Osteocyte (in vitro differentiated cells): ENCODE measurements at regions not wholly inside any gene's neighbourhood (a gene's known extent, or its start where the extent isn't known, plus 50 kb on each side); places are given as distances from the start of the nearest gene placed in this dataset.

Experiments
- DNase-seq: peaks from one replicate; pipeline ENCODE4 v3.0.0; 2021; ENCODE audit warnings: mixed read lengths; ENCODE audit not compliant: unreplicated experiment; ENCODE audit errors: extremely low spot score
- H3K27ac Mint-ChIP-seq: one replicate; pipeline ENCODE4 v1.8.0; 2021; ENCODE audit warnings: mild to moderate bottlenecking, mixed read lengths; ENCODE audit not compliant: unreplicated experiment
- H3K27me3 Mint-ChIP-seq: one replicate; pipeline ENCODE4 v1.8.0; 2021; ENCODE audit warnings: mixed read lengths; ENCODE audit not compliant: unreplicated experiment
- H3K36me3 Mint-ChIP-seq: one replicate; pipeline ENCODE4 v1.8.0; 2021; ENCODE audit warnings: mixed read lengths; ENCODE audit not compliant: unreplicated experiment
- H3K4me1 Mint-ChIP-seq: one replicate; pipeline ENCODE4 v1.8.0; 2021; ENCODE audit warnings: mixed read lengths; ENCODE audit not compliant: unreplicated experiment
- H3K4me3 Mint-ChIP-seq: one replicate; pipeline ENCODE4 v1.8.0; 2021; ENCODE audit warnings: mild to moderate bottlenecking, moderate library complexity, mixed read lengths; ENCODE audit not compliant: unreplicated experiment
- H3K9me3 Mint-ChIP-seq: one replicate; pipeline ENCODE4 v1.8.0; 2021; ENCODE audit warnings: mixed read lengths; ENCODE audit not compliant: unreplicated experiment
- CTCF ChIP-seq: fragments of 200-600 bp; sonication (generic); IDR thresholded peaks from 2 replicates; pipeline ENCODE4 v1.5.0; 2021; ENCODE audit warnings: antibody characterized with exemption, mild to moderate bottlenecking, moderate library complexity

GRCh38 chr18:38042211-38042890 lies 476.8 kb upstream of the CELF4 start:
- Mint-ChIP-seq H3K4me1 (no peaks in the 10 kb centered on the region), H3K4me3 (no peak overlapping the region), H3K36me3 (no peaks in the 10 kb centered on the region), H3K9me3 (no peaks in the 10 kb centered on the region), H3K27ac (no peak overlapping the region), H3K27me3 (no peaks in the 10 kb centered on the region)
- no peak for DNase-seq
- no peak for TF ChIP-seq CTCF

- no peak overlapping the region for H3K27ac Mint-ChIP-seq
- no peaks in the 10 kb centered on the region for H3K9me3 Mint-ChIP-seq
- DNase-seq, result no peak
- H3K27me3 Mint-ChIP-seq, result no peaks in the 10 kb centered on the region
- no peak overlapping the region for H3K4me3 Mint-ChIP-seq
- no peak for TF ChIP-seq CTCF
- H3K4me1 Mint-ChIP-seq, result no peaks in the 10 kb centered on the region
- no peaks in the 10 kb centered on the region for H3K36me3 Mint-ChIP-seq
Measured at GRCh38 chr18:38038242-38038641, 472.6 kb upstream of the CELF4 start.

- DNase-seq, result no peak
- Mint-ChIP-seq H3K36me3 (no peaks in the 10 kb centered on the region), H3K27ac (no peak overlapping the region), H3K4me1 (no peaks in the 10 kb centered on the region), H3K4me3 (no peak overlapping the region), H3K27me3 (no peaks in the 10 kb centered on the region), H3K9me3 (no peaks in the 10 kb centered on the region)
- TF ChIP-seq CTCF, result no peak
Measured at GRCh38 chr18:38035193-38035592, 469.6 kb upstream of the CELF4 start.

- H3K4me1 Mint-ChIP-seq, result no peaks in the 10 kb centered on the region
- no peak for DNase-seq
- no peak for TF ChIP-seq CTCF
- no peaks in the 10 kb centered on the region for H3K9me3 Mint-ChIP-seq
- no peak overlapping the region for H3K27ac Mint-ChIP-seq
- no peak overlapping the region for H3K4me3 Mint-ChIP-seq
- no peaks in the 10 kb centered on the region for H3K36me3 Mint-ChIP-seq
- H3K27me3 Mint-ChIP-seq, result no peaks in the 10 kb centered on the region
Measured at GRCh38 chr18:38033282-38033681, 467.7 kb upstream of the CELF4 start.

GRCh38 chr18:38032516-38032915 lies 466.9 kb upstream of the CELF4 start:
- Mint-ChIP-seq H3K27ac (no peak overlapping the region), H3K36me3 (no peaks in the 10 kb centered on the region), H3K27me3 (no peaks in the 10 kb centered on the region), H3K9me3 (no peaks in the 10 kb centered on the region), H3K4me3 (no peak overlapping the region), H3K4me1 (no peaks in the 10 kb centered on the region)
- TF ChIP-seq CTCF, result no peak
- DNase-seq, result no peak
